GM18870 (cell line): ENCODE measurements at regions not wholly inside any gene's neighbourhood (a gene's known extent, or its start where the extent isn't known, plus 50 kb on each side); places are given as distances from the start of the nearest gene placed in this dataset.

Source experiments
- ATAC-seq: cut with Tn5 transposase; IDR thresholded peaks from one replicate; pipeline ENCODE4 v1.9.1; 2021; ENCODE audit warnings: moderate library complexity; ENCODE audit not compliant: unreplicated experiment

DNA sequence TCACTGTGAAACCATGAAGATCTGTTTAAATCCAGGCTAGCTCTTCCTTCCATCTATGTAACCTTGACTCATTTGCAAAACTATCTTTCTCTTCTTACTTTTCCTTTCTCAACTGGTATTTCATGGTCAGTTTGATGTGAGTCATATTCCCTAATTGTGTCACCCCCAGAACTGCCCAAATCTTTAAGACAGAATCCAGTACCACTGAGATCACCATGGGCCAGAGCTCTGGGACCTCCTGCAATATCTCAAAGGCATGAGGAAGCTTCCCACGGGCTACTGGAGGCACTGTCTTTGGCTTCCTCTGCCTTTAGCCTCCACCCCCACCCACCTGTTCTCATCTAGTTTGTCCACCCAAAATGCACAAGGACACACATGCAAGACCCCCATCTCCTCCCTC, 274.4 kb upstream of the FMN2 start:
- ATAC-seq: no peak

DNA sequence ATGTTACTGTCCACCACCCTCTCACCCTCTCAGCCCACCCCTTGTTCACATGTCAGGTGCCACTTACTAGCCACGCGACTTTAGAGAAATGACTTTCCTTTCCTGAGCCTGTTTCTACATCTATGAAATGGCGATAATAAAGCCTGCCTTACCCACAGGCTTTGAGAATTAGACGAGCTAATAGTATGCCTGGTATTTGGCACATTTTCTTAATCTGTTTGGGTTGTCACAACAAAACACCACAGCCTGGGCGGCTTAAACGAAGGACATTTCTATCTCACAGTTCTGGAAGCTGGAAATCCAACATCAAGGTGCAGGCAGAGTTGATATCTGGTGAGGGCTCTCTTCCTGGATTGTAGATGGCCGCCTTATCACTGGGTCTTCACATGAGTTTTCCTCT, 273.9 kb upstream of the FMN2 start:
- no peak for ATAC-seq

DNA sequence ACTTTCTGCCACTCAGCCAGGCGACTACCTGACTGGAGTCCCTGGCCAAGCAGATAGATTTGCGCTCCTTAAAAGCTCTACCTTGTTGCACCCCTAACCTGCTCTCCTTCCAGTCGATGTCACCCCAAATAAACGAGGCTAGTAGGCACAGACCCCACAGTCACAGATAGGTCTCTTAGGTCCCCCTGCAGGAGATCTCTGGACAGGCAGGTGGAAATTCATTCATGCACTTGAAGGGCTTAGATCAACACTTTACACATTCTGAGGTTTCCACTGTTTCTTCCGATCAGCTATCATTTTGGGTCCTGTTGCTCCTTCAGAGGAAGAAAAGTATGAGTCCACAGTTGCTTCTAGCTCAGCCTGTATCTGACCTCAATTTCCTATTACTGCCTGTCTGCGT, 272.6 kb upstream of the FMN2 start:
- ATAC-seq: no peak

DNA sequence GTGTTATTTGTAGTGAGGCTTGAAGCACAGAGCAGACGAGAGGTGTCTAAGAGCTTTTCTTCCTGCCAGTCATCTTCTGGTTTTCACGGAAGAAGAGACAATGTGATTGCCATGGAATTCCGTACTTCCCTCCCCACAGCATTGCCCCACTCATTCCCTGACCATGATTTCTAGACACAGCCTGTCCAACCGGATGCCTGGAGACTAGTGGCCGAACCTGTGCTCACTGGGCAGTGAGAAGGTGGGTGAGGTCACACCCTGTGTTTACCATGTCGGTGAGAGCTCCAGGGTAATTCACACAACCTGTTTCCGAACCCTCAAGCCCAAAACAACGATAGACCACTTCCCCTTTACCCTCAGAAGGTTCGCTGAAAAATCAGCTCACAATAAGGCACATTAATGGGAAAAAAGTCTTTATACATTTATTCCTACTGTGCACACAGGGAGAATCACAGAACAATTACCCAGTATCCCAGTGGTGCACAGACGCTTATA, 271.9 kb upstream of the FMN2 start:
- no peak for ATAC-seq

DNA sequence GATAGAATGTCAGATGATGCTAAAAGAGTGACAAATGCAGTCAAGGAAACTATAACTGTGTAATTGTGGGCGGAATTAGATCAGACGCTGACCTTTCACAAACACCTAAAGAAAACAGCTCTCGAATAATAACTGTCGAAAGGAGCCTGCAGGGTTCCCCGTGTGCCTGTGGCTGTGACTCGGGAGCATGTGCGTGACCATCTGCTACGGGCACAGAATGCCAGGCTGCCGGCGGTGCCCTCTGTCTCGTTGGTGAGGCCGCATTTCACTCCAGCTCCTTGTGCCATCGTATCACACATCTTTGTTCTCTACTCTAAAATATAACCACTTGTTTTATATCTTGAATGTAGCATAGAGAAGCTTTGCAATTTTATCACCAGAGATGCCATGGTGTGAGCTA, 267.8 kb upstream of the FMN2 start:
- ATAC-seq: no peak

DNA sequence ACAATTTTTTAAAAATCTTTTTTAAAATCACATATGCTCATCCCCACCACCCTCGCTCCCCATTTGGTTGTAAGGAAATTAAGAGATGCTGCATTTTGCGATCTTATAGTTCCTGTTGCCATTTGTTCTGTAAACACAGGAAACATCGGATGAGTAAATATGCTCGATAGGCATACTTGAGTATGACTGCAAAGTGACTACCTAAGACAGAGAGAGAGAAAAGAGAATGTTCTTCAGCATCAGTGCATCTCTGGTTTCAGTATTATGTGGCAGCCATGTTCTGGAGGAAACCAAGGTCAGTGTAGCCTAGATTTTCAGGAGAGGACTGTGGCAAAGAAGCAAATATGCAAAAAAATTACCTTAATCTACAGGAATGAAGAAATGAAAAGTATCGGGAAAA, 265.5 kb upstream of the FMN2 start:
- no peak for ATAC-seq

DNA sequence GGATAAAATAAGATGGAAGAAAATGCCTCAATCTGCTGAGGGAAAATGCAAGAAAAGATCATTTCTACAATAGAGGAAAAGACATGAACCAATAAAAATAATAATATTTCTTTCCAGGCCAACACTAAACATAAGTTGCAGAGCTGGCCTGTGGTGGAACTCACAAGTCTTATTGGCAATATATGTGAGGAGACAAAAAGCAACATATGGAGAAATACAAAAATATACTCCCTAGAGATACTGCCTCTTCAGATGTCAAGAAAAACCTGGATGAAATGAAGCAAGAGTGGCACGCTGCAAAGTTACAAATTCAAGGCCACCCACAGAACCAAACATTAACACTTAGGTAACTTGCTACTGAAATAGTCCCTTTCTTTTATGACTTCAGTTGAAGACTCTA, 264.9 kb upstream of the FMN2 start:
- no peak for ATAC-seq

DNA sequence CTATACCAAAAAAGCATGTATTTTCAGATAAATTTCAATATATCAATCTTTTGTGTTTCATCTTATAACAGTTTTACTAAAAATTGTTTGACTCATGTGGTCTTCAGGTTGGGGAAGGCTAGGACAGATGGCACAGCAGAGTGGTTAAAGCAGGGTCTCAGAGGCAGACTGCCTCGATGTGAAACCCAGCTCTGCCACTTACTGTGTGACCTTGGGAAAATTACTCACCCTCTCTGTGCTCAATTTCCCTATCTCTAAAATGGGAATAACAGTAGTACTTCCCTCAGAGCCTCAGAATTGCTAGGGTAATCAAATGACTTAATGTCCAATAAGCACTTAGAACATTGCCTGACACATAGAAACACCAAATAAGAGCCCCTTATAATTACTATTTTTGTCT, 262.1 kb upstream of the FMN2 start:
- no peak for ATAC-seq

DNA sequence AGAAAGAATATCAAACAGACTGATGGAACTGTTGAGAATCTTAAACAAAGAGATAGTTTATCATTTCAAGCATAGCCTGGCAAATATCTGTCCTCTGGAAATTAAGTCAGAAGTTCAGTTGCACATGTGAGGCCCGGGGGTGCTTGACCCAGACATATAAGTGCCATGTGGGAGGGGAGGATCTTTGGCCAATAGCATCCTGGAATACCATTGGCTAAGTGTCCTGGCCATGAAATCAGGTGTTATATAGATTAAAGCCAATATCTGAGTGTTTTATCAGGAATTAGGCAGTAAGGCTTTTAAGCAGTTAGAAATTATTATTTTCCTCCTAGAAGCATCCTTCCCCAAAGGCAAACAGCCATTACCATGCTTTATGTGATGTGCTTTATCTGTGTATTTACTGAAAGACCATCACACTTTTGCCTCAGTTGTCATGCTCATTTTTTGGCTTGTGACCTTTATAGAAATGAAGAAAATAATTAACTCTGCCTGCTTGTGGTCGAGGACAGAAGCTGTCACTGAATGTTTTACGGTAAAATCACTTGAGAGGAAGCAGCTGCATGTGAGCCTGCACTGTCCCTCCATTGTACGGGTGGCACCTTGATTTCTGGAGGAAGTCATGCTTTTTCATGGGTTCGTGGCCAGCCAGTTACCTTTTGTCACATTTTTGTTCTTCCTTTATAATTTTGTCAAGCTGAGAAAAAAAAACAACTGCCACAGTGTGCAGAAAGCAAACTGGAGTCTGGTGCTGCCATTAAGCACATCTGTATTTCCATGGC, 259.9 kb upstream of the FMN2 start:
- no peak for ATAC-seq

DNA sequence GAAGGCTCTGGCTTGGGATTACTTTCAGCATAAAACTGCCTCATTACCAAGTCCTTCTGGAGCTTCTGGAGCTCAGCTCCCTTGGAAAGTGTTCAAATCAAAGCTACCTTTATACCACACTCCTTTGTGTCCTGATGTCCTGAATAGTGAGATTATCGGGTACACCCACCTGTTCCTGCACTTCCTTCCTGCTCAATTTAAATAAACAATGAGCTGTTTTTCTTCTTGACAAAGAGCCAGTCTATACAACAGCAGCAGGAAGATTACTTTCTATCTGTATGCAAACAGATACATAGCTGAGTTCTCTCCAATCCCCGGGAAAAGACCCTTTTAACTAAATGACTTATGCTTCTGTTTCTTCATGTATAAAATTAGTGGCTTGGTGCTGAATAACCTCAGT, 258.0 kb upstream of the FMN2 start:
- ATAC-seq: no peak

DNA sequence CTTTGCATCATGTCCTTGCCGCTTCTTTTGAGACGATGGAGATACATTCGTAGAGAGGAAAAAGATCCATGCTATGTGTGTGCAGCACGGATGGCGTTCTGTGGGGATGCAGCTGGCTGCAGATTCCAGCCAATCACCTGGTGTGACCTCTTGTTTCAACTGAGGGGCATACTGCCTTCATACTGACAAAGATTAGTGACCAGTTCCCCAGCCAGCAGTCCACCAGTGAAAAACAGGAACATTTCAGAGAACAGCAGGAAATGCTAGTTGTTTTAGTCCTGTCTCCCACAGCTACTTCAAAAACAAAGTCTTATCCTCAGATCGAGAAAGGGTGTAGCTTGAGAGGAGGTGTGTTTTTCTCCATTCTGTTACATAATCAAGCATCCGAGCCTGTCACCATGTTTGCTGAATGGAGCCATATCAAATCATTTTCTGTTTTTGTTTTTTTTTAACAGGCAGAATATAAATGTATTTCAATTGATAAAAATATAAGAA, 255.7 kb upstream of the FMN2 start:
- ATAC-seq: no peak

DNA sequence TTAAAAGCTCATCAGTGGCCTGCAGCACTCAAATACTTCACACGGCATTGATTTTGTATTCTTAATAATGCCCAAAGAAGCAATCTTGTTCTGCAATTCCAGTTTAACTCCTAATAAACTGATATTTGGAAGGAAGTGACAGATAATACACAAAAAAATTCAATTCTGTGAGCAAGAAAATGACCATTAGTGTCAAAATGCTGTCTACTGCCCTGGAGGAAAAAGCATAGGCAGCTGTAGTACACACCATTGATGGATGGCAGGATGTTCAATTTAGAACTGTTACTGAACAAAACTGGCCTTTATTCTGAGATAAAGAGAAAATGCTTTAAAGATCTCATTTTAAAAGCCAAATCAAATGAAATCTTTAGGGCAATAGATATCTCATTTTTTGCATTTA, 251.3 kb upstream of the FMN2 start:
- ATAC-seq: no peak

DNA sequence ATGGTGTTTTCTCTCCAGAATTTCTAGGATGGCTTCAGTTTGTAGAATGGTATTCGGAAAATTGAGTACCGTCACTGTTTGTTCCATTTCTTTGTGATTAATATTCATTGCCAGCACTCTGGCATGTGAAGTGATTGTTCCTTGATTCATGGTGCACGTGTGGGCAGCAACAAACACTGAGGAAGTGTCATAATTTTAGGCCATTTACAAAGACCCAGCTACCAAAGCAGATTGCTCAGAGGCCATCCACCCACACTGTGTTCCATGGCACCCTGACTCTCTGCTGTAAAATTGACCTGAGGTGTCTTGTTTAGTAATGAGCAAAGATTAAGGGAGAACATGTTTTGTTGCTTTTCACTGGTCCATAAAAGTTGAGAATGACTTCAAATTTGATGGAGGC, 250.9 kb upstream of the FMN2 start:
- ATAC-seq: no peak

DNA sequence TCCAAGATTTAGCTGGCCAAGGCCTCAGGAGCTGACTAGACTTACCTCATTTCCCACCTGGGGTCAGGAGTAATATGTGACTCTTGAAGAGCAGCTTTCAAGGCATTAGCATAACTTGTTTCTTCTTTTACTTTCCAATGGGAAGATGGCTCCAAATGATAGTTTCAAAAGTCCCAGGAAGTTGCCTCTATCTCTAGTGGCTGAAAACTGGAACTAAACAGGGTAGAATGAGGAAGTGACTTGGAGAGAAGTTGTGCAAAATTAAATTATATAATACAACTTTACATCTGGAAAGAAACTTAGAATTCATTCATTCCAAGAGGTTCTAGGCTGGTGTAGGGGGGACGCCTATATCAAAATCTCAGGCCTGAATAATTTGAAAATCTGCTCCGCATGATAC, 250.1 kb upstream of the FMN2 start:
- no peak for ATAC-seq

DNA sequence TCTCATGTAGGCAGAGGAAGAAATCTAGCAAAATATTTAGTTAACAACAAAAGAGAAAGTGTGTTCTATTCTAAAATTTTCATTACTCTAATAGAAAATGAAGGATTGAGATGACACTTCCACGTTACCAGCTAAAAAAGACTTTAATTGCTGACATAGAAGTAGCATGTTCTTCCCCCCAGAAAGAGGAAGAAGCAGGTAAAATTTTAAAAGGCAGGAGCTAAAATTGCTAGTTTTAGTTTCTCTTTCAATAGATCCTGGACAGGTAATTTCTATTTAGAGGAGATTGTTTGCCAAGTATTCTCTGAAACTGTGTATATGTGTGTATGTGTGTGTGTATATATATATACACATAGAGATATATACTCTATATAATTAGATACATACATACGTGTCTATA, 248.1 kb upstream of the FMN2 start:
- no peak for ATAC-seq

DNA sequence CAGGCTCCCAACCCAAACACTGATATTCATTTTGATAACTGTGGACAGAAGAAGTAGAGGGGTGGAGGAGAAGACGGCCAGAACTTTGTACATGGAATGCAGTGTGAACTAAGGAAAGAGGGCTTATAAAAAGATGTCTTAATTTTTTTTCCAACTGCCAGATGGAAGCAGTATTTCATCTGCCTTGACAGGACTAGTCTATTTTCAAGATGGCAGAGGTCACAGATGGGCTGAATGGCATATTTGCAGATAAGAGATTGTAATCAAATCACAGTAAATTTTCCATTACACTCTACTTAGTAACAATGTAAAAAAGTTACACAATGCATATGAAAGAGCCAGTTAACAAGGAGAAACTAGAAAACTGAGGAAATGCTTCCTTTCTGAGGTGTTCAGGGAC, 246.8 kb upstream of the FMN2 start:
- no peak for ATAC-seq

DNA sequence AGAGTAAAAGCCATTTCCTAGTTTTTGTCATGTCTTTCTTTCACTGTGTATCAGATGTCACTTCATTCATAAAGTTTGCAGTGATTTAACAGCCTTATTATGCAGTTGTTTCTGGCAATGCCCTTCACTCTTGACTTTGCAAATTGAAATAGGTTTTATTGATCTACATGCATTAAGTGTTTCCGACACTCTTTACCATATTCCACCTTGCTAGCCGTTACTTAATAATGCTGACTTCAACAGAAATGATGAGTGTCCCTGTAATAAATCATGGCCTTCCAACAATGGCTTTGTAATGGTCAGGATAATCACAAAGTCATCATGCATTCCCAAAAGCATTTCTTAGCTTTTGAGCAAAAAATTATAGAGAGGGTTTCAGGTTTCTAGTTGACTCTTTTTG, 236.8 kb upstream of the FMN2 start:
- ATAC-seq: no peak

DNA sequence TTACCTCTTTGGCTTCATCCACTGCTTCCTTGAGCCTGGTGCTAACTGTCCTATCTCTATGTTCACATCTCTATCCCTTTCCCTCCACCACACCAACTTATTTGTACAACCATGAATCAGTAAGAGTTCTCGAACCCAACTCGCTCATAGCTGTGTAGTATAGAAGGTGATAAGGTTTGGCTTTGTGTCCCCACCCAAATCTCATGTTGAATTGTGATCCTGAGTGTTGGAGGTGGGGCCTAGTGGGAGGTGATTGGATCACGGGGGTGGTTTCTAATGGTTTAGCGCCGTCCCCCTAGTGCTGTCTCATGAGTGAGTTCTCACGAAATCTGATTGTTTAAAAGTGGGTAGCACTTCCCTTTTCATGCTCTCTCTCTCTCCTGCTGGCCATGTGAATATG, 235.6 kb upstream of the FMN2 start:
- ATAC-seq: no peak

DNA sequence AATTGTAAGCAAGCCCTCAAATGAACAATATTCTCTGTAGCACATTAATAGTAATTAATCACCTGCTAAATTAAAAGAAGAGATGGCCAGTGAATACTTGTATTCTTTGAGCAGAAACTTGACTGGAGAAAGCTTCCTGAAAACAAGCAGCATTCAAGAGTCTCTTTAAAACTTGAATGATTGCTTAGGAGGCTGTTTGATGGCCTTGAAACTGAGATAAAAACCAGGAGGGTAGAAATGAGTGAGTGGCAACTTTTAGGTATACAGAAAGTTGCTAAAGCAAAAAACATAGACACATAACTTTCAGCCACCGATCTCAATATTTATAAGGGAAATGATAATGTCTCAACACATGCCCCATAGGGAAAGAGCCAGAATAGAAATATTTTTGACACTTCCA, 234.8 kb upstream of the FMN2 start:
- no peak for ATAC-seq

DNA sequence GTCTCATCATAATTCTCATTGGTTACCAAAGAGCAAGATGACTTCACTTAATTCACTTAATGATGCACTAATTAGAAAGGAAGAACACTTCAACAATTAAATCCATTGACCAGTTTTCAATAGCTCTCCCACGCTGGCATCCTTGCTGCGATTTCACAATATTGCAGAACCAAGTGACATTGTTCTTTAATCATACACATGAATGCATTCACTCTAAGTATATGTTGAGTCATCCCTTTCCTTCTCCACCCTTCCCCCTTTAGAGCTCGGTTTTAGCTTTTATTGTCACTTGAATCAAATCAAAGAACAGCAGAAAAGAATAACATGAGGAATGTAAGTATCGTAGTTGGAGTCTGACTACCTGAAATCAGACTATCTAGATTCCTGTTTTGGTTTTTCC, 233.6 kb upstream of the FMN2 start:
- no peak for ATAC-seq

DNA sequence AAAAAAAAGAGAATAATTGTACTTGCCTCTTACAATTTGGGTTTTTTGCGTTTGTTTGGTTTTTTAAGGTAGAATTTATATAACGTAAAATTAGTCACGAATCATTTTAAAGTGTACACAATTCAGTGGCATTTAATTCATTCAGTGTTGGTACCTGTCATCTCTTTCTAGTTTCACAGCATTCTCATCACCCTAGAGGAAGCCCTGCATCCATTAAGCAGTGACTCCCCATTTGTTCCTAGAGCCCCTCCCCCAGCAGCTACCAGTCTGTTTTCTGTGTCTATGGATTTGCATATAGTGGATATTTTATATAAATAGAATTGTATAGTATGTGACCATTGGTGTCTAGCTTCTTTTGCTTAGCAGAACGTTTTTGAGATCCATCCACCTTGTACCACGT, 233.2 kb upstream of the FMN2 start:
- no peak for ATAC-seq

DNA sequence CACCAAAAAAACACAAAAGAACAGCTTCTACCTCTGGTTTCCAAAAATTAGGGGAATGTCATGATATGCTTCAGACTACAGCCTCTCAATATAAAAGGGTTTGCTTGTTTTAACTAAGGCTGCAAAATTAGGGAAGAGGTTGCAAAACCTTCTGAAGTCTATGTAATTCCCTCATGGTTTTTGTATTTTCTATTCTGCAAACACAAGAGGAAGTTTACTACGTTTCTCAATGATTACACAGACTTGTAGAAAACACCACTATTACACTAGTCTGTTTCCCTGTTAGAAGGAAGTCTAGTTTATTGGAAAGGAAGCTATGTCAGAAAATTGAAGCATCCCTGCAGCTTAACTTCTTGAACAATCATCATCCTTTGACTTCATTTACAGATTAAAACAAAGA, 229.7 kb upstream of the FMN2 start:
- ATAC-seq: no peak
